Inflammatory macrophage (primary cell): ENCODE measurements at regions not wholly inside any gene's neighbourhood (a gene's known extent, or its start where the extent isn't known, plus 50 kb on each side); places are given as distances from the start of the nearest gene placed in this dataset.
"Not testable (repeated sequence)": the region's sequence is repeated elsewhere in the genome, so short reads cannot be mapped to it uniquely, and the experiment has no call there.

Experiments used
- DNase-seq, 2 donors: peaks; one replicate each; pipeline ENCODE4 v3.0.0-alpha.2; 2020 to 2022

- DNase-seq, result not testable (repeated sequence)
Observed at GRCh38 chr2:242079792-242080191, 210.3 kb downstream of the RTP5 start.

GRCh38 chr2:242080575-242081214, 211.2 kb downstream of the RTP5 start:
- DNase-seq, result not testable (repeated sequence)

- DNase-seq, result not testable (repeated sequence)
Observed at GRCh38 chr2:242084034-242084433, 214.5 kb downstream of the RTP5 start.

GRCh38 chr2:242085024-242085674, 215.6 kb downstream of the RTP5 start:
- DNase-seq, result not testable (repeated sequence)

- peak; percentile 93 to 94 for DNase-seq
Observed at GRCh38 chr2:242085941-242086621, 216.6 kb downstream of the RTP5 start.

GRCh38 chr2:242088044-242088443, 218.5 kb downstream of the RTP5 start:
- not testable (repeated sequence) for DNase-seq

- peak; percentile 86 to 94 for DNase-seq
Observed at GRCh38 chr2:242088471-242089212, 219.1 kb downstream of the RTP5 start.

- not testable (repeated sequence) for DNase-seq
Observed at GRCh38 chr2:242089213-242089549, 219.7 kb downstream of the RTP5 start.

GRCh38 chr2:242097278-242097677, 227.7 kb downstream of the RTP5 start:
- not testable (repeated sequence) for DNase-seq

GRCh38 chr2:242098034-242098433, 228.5 kb downstream of the RTP5 start:
- no peak for DNase-seq

- peak; percentile 74 to 82 for DNase-seq
Observed at GRCh38 chr2:242098445-242099128, 229.1 kb downstream of the RTP5 start.

GRCh38 chr2:242103093-242103492, 233.6 kb downstream of the RTP5 start:
- DNase-seq, result not testable (repeated sequence)

- DNase-seq, result not testable (repeated sequence)
Observed at GRCh38 chr2:242104202-242104956, 234.8 kb downstream of the RTP5 start.

GRCh38 chr2:242107065-242107464, 237.5 kb downstream of the RTP5 start:
- not testable (repeated sequence) for DNase-seq

GRCh38 chr2:242108797-242109500, 239.4 kb downstream of the RTP5 start:
- not testable (repeated sequence) for DNase-seq

- DNase-seq, result not testable (repeated sequence)
Observed at GRCh38 chr2:242109819-242110218, 240.3 kb downstream of the RTP5 start.

- DNase-seq, result not testable (repeated sequence)
Observed at GRCh38 chr2:242111954-242112353, 242.4 kb downstream of the RTP5 start.

- DNase-seq, result not testable (repeated sequence)
Observed at GRCh38 chr2:242113492-242113891, 244.0 kb downstream of the RTP5 start.

- DNase-seq, result not testable (repeated sequence)
Observed at GRCh38 chr2:242116676-242117075, 247.1 kb downstream of the RTP5 start.

- not testable (repeated sequence) for DNase-seq
Observed at GRCh38 chr2:242117305-242117704, 247.8 kb downstream of the RTP5 start.

GRCh38 chr2:242119682-242120081, 250.2 kb downstream of the RTP5 start:
- DNase-seq, result not testable (repeated sequence)
